Ovary (tissue), 7 donors: ENCODE measurements at regions not wholly inside any gene's neighbourhood (a gene's known extent, or its start where the extent isn't known, plus 50 kb on each side); places are given as distances from the start of the nearest gene placed in this dataset.
"Not testable (repeated sequence)": the region's sequence is repeated elsewhere in the genome, so short reads cannot be mapped to it uniquely, and the experiment has no call there.

Source experiments
- DNase-seq, 5 donors: peaks; one replicate each; pipeline ENCODE4 v3.0.0-alpha.2; 2019 to 2020
- H3K27ac ChIP-seq, 2 donors: fragments of 200-600 bp; one replicate each; pipeline versions ENCODE4 v1.5.1 to v1.8.0; 2019 to 2022
- H3K27me3 ChIP-seq: fragments of 200-600 bp; one replicate; pipeline ENCODE4 v1.8.0; 2022
- H3K36me3 ChIP-seq: fragments of 200-600 bp; sonication (generic); one replicate; pipeline ENCODE4 v1.5.1; 2019
- H3K4me1 ChIP-seq: one replicate; pipeline ENCODE4 v1.8.1; 2013; ENCODE audit warnings: mild to moderate bottlenecking, moderate library complexity; ENCODE audit not compliant: insufficient read depth
- H3K4me3 ChIP-seq: fragments of 200-600 bp; sonication (generic); one replicate; pipeline ENCODE4 v1.5.1; 2017
- H3K9me3 ChIP-seq, 2 donors: fragments of 200-600 bp in 1 of 2; sonication (generic) in 1 of 2; one replicate each; pipeline versions ENCODE4 v1.5.1 to v1.8.1; 2013 to 2019; ENCODE audit warnings: mild to moderate bottlenecking in 1 of 2, moderate library complexity in 1 of 2
- CTCF ChIP-seq, 3 donors: fragments of 450-650 bp in 2 of 3; fragments of 200-600 bp in 1 of 3; IDR thresholded peaks; one replicate each; pipeline versions ENCODE4 v1.5.1 to v1.8.0; 2016 to 2022; ENCODE audit warnings: antibody characterized with exemption in 3 of 3, mild to moderate bottlenecking in 1 of 3
- EP300 ChIP-seq: sonication (generic); formaldehyde crosslinking; IDR thresholded peaks from one replicate; pipeline ENCODE4 v1.6.1; 2017; ENCODE audit warnings: antibody characterized with exemption
- POLR2A ChIP-seq: fragments of 450-650 bp; IDR thresholded peaks from one replicate; pipeline ENCODE4 v1.6.1; 2017; ENCODE audit warnings: antibody characterized with exemption, mild to moderate bottlenecking, moderate library complexity
- WGBS, 3 donors: extraction: QIAGEN DNeasy Blood & Tissue Kit in 1 of 3; methylation state at CpG; one replicate each; pipeline versions ENCODE4 v1.1.5 to v1.1.7; 2013 to 2017; 5-methylcytosine and 5-hydroxymethylcytosine counted together
- intact Hi-C, 4 donors: fragments of 100-400 bp; cut with DNase I; formaldehyde crosslinking; loops; one replicate each; pipeline versions ENCODE4 v1.11.0 to v1.15.1; 2022 to 2023
- donor health status: DM: no; HTN: no; CAD: no; lungs with moderate emphysema.
- donor health status: DM: no; HTN: no; CAD: no.
- donor health status: Bipolar disorder and iron deficiency.
- donor health status: DM: no; HTN: no; CAD: no.
- donor health status: DM: yes; HTN: yes; CAD: no.

- no peak overlapping the region for H3K27ac ChIP-seq
- no peak overlapping the region for H3K4me3 ChIP-seq
- no peaks in the 10 kb centered on the region for H3K27me3 ChIP-seq
- DNase-seq, result no peak
- peaks cover 4% of the 10 kb centered on the region for H3K4me1 ChIP-seq
- TF ChIP-seq CTCF (IDR thresholded peaks at IDR 0.05) (no peak), POLR2A (no peak), EP300 (no peak)
- no peaks in the 10 kb centered on the region for H3K9me3 ChIP-seq
- intact Hi-C loops, result no loop called here
- 8 to 29% (median 20%) methylated on average over 2 of the region's 2 CpGs for WGBS, 3 donors
- no peaks in the 10 kb centered on the region for H3K36me3 ChIP-seq
These were observed 263.5 kb downstream of the SETD4 start for GRCh38 chr21:35796844-35797243.

GRCh38 chr21:35794527-35794926 is 265.8 kb downstream of the SETD4 start:
- H3K36me3 ChIP-seq, H3K27me3 ChIP-seq, H3K27ac ChIP-seq, intact Hi-C loops, H3K4me1 ChIP-seq, H3K9me3 ChIP-seq, H3K4me3 ChIP-seq, DNase-seq: not testable (repeated sequence)
- WGBS, 3 donors, result 85 to 92% (median 86%) methylated on average over 4 of the region's 4 CpGs

GRCh38 chr21:35792569-35793305 is 267.6 kb downstream of the SETD4 start:
- Histone ChIP-seq H3K27me3 (no peaks in the 10 kb centered on the region), H3K27ac (no peak overlapping the region), H3K4me1 (peaks cover 4% of the 10 kb centered on the region), H3K9me3 (no peaks in the 10 kb centered on the region), H3K36me3 (no peaks in the 10 kb centered on the region), H3K4me3 (no peak overlapping the region)
- TF ChIP-seq CTCF (IDR thresholded peaks at IDR 0.05), result no peak
- no peak for TF ChIP-seq POLR2A
- TF ChIP-seq EP300, result no peak
- WGBS, 3 donors, result 93 to 97% (median 97%) methylated on average over 5 of the region's 5 CpGs
- DNase-seq, result no peak
- intact Hi-C loops, result no loop called here

- 67 to 74% (median 67%) methylated on average over 10 of the region's 10 CpGs for WGBS, 3 donors
These were observed 268.6 kb downstream of the SETD4 start for GRCh38 chr21:35791541-35792325.

GRCh38 chr21:35783721-35784120 is 276.6 kb downstream of the SETD4 start:
- Histone ChIP-seq H3K27ac (no peak overlapping the region), H3K4me3 (no peak overlapping the region), H3K9me3 (no peaks in the 10 kb centered on the region), H3K27me3 (no peaks in the 10 kb centered on the region), H3K36me3 (no peaks in the 10 kb centered on the region), H3K4me1 (peaks cover 2% of the 10 kb centered on the region)
- no peak for DNase-seq
- intact Hi-C loops, result no loop called here
- TF ChIP-seq CTCF (IDR thresholded peaks at IDR 0.05) (no peak), POLR2A (no peak), EP300 (no peak)

More at GRCh38 chr21:35791541-35792325, 268.6 kb downstream of the SETD4 start:
- Histone ChIP-seq H3K9me3 (no peaks in the 10 kb centered on the region), H3K27ac (no peak overlapping the region), H3K4me1 (peaks cover 4% of the 10 kb centered on the region), H3K36me3 (no peaks in the 10 kb centered on the region), H3K4me3 (no peak overlapping the region), H3K27me3 (no peaks in the 10 kb centered on the region)
- no peak for TF ChIP-seq EP300
- intact Hi-C loops, result no loop called here
- no peak for DNase-seq
